ENCODE measurements at regions not wholly inside any gene's neighbourhood (a gene's known extent, or its start where the extent isn't known, plus 50 kb on each side); places are given as distances from the start of the nearest gene placed in this dataset.
A peak's percentile ranks its signal among the peaks of the same experiment; 100 is the strongest.

- Histone ChIP-seq H3K9me3 (no peaks in the 10 kb centered on the region), H3K27me3 (no peaks in the 10 kb centered on the region), H3K4me1 (peaks cover 0 to 15% (median 0%) of the 10 kb centered on the region in 3 donors), H3K27ac (no peak overlapping the region), H3K36me3 (no peaks in the 10 kb centered on the region), H3K4me3 (no peak overlapping the region)
- no peak for TF ChIP-seq CTCF (IDR thresholded peaks at IDR 0.05)
- TF ChIP-seq POLR2A (IDR thresholded peaks at IDR 0.05) = no peak
- no peak for DNase-seq
- intact Hi-C loops (cut with DNase I) = no loop called here
These were observed 131.2 kb upstream of the ARHGAP42 start for GRCh38 chr11:100555931-100556330.

- H3K27me3 ChIP-seq = no peaks in the 10 kb centered on the region
- no peaks in the 10 kb centered on the region for H3K9me3 ChIP-seq
- no peak overlapping the region for H3K4me3 ChIP-seq
- no peak for DNase-seq
- TF ChIP-seq CTCF (IDR thresholded peaks at IDR 0.05) (no peak), POLR2A (IDR thresholded peaks at IDR 0.05) (no peak)
- H3K36me3 ChIP-seq = no peaks in the 10 kb centered on the region
- intact Hi-C loops (cut with DNase I) = no loop called here
- H3K27ac ChIP-seq = no peak overlapping the region
- WGBS, 2 donors = 64 to 71% methylated on average over 1 of the region's 1 CpG
- peaks cover 0 to 18% (median 0%) of the 10 kb centered on the region in 3 donors for H3K4me1 ChIP-seq
These were observed 130.3 kb upstream of the ARHGAP42 start for GRCh38 chr11:100556781-100557180.

- no peaks in the 10 kb centered on the region for H3K36me3 ChIP-seq
These were observed 129.1 kb upstream of the ARHGAP42 start for GRCh38 chr11:100557830-100558611.

GRCh38 chr11:100560606-100561005 is 126.5 kb upstream of the ARHGAP42 start:
- Histone ChIP-seq H3K9me3 (no peaks in the 10 kb centered on the region), H3K4me3 (no peak overlapping the region), H3K27me3 (no peaks in the 10 kb centered on the region), H3K4me1 (peaks cover 0 to 38% (median 8%) of the 10 kb centered on the region in 3 donors), H3K36me3 (no peaks in the 10 kb centered on the region), H3K27ac (no peak overlapping the region)
- 79 to 92% methylated on average over 3 of the region's 3 CpGs for whole genome bisulfite sequencing, 2 donors
- TF ChIP-seq CTCF (IDR thresholded peaks at IDR 0.05) (no peak), POLR2A (IDR thresholded peaks at IDR 0.05) (no peak)
- intact Hi-C loops (cut with DNase I) = no loop called here
- no peak for DNase-seq

More at GRCh38 chr11:100557830-100558611, 129.1 kb upstream of the ARHGAP42 start:
- intact Hi-C loops (cut with DNase I) = no loop called here
- H3K9me3 ChIP-seq = no peaks in the 10 kb centered on the region
- H3K27me3 ChIP-seq = no peaks in the 10 kb centered on the region
- no peak overlapping the region for H3K4me3 ChIP-seq
- H3K27ac ChIP-seq = peak overlapping the region in 1 of 4 donors; percentile 31
- TF ChIP-seq CTCF (IDR thresholded peaks at IDR 0.05) = no peak
- no peak for TF ChIP-seq POLR2A (IDR thresholded peaks at IDR 0.05)
- H3K4me1 ChIP-seq = peaks cover 0 to 30% (median 8%) of the 10 kb centered on the region in 3 donors
- 65 to 67% methylated on average over 8 of the region's 8 CpGs for WGBS, 2 donors
- no peak for DNase-seq

GRCh38 chr11:100561323-100561722 is 125.8 kb upstream of the ARHGAP42 start:
- Histone ChIP-seq H3K4me1 (peaks cover 0 to 38% (median 8%) of the 10 kb centered on the region in 3 donors), H3K36me3 (no peaks in the 10 kb centered on the region), H3K4me3 (no peak overlapping the region), H3K27ac (no peak overlapping the region), H3K27me3 (no peaks in the 10 kb centered on the region), H3K9me3 (no peaks in the 10 kb centered on the region)
- intact Hi-C loops (cut with DNase I) = no loop called here
- 31 to 43% methylated on average over 1 of the region's 1 CpG for WGBS, 2 donors
- no peak for DNase-seq
- no peak for TF ChIP-seq CTCF (IDR thresholded peaks at IDR 0.05)
- no peak for TF ChIP-seq POLR2A (IDR thresholded peaks at IDR 0.05)

All from esophagus squamous epithelium (tissue), 5 donors.